Fibroblast of mammary gland (primary cell): ENCODE measurements at regions not wholly inside any gene's neighbourhood (a gene's known extent, or its start where the extent isn't known, plus 50 kb on each side); places are given as distances from the start of the nearest gene placed in this dataset.

Experiments used
- DNase-seq: peaks from one replicate; pipeline ENCODE4 v3.0.0-alpha.2; 2010; ENCODE audit warnings: low read depth
- H3K4me3 ChIP-seq: 2 replicates; pipeline ENCODE4 v1.5.1; 2011; ENCODE audit warnings: low read depth, mild to moderate bottlenecking, low read length, moderate library complexity; ENCODE audit not compliant: control insufficient read depth
- TF ChIP-seq, protein P1 (sequence below): conservative IDR thresholded peaks from 2 replicates; pipeline ENCODE4 v1.5.1; 2011; ENCODE audit warnings: low read depth, low read length, inconsistent platforms; ENCODE audit not compliant: control insufficient read depth, insufficient read depth

DNA sequence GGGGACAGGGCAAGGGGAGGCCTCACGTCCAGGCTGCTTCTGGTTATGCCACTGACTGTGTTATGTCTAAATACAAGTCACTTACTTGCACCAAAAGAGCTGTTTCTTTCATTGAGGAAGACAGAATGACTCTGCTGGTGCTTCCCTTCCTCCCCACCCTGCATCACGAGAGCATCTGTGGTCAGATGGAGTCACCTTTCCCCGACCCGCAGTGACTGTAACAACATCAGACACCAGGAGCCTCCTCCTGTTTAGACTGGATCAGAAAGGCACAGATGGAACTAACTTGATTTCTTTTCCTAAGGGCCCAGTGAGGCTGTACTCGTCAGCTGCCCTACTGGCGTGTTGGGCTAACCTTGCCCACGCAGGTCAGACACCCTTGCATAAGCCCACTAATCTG, 90.3 kb upstream of the ZNF536 start:
- no peak overlapping the region for H3K4me3 ChIP-seq
- no peak for DNase-seq
- TF ChIP-seq, protein P1, sequence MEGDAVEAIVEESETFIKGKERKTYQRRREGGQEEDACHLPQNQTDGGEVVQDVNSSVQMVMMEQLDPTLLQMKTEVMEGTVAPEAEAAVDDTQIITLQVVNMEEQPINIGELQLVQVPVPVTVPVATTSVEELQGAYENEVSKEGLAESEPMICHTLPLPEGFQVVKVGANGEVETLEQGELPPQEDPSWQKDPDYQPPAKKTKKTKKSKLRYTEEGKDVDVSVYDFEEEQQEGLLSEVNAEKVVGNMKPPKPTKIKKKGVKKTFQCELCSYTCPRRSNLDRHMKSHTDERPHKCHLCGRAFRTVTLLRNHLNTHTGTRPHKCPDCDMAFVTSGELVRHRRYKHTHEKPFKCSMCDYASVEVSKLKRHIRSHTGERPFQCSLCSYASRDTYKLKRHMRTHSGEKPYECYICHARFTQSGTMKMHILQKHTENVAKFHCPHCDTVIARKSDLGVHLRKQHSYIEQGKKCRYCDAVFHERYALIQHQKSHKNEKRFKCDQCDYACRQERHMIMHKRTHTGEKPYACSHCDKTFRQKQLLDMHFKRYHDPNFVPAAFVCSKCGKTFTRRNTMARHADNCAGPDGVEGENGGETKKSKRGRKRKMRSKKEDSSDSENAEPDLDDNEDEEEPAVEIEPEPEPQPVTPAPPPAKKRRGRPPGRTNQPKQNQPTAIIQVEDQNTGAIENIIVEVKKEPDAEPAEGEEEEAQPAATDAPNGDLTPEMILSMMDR: no peak

- DNase-seq: no peak
- TF ChIP-seq, protein P1: no peak
- no peak overlapping the region for H3K4me3 ChIP-seq
Observed at GRCh38 chr19:30283556-30283955, 88.6 kb upstream of the ZNF536 start.

GRCh38 chr19:30284209-30284608, 88.0 kb upstream of the ZNF536 start:
- H3K4me3 ChIP-seq: no peak overlapping the region
- no peak for DNase-seq
- TF ChIP-seq, protein P1: no peak

- TF ChIP-seq, protein P1: no peak
- DNase-seq: no peak
- H3K4me3 ChIP-seq: no peak overlapping the region
Observed at GRCh38 chr19:30284885-30285284, 87.3 kb upstream of the ZNF536 start.

GRCh38 chr19:30286378-30286777, 85.8 kb upstream of the ZNF536 start:
- DNase-seq: no peak
- TF ChIP-seq, protein P1: no peak
- H3K4me3 ChIP-seq: no peak overlapping the region

DNA sequence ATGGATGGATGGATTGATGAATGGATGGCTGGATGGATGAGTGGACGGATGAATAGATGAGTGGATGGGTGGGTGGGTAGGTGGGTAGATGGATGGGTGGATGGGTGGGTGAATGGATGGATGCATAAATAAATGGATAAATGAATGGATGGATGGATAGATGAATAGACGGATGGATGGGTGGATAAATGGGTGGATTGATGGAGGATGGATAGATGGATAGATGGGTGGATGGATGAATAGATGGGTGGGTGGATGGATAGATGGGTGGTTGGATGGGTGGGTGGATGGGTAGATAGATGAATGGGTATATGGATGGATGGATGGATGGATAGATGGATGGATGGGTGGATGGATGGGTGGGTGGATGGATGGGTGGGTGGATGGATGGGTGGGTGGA, 84.9 kb upstream of the ZNF536 start:
- TF ChIP-seq, protein P1: no peak
- H3K4me3 ChIP-seq: no peak overlapping the region
- DNase-seq: no peak

DNA sequence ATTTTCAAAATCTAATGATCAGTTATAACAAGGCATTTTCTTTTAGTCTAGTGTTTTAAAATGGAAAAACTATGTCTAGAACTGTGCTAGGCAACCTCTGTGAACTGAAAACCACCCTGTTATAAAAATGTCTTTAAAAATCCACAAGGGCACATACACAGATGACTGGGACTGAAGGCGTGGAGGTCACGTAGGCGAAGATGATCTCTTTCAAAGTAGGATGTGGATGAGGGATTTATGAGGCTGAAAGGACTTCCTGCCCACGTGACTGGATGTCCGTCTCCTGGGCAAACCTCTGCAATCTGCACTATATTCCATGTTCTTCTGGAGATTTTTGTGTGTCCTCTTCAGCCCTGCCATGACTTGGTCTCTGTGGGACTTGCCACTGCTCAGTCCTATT, 84.2 kb upstream of the ZNF536 start:
- no peak overlapping the region for H3K4me3 ChIP-seq
- TF ChIP-seq, protein P1: no peak
- no peak for DNase-seq
